CD8-positive, alpha-beta memory T cell (primary cell): ENCODE measurements at regions not wholly inside any gene's neighbourhood (a gene's known extent, or its start where the extent isn't known, plus 50 kb on each side); places are given as distances from the start of the nearest gene placed in this dataset.

Experiments used
- CTCF ChIA-PET: fragments of 350-600 bp; sonication (Branson Sonifier 250); formaldehyde crosslinking; loops from one replicate; lab custom pipeline; 2021; ENCODE audit warnings: antibody characterized with exemption; lab: Charles Lee
- POLR2A ChIA-PET: fragments of 350-600 bp; sonication (Branson Sonifier 250); formaldehyde crosslinking; loops from one replicate; lab custom pipeline; 2021; ENCODE audit warnings: antibody characterized with exemption; lab: Charles Lee
- DNase-seq, 5 donors: peaks; one replicate each; pipeline versions ENCODE4 v3.0.0 to v3.0.0-alpha.2; 2020 to 2022; ENCODE audit warnings: mixed read lengths in 1 of 5
- H3K27ac ChIP-seq: one replicate; pipeline ENCODE4 v1.7.0; 2013; ENCODE audit warnings: low read depth, mild to moderate bottlenecking, low read length, moderate library complexity
- H3K27me3 ChIP-seq: 2 replicates; pipeline ENCODE4 v1.7.0; 2013; ENCODE audit warnings: low read length, mild to moderate bottlenecking; ENCODE audit not compliant: insufficient read depth, poor library complexity, severe bottlenecking
- H3K36me3 ChIP-seq: 2 replicates; pipeline ENCODE4 v1.7.0; 2013; ENCODE audit warnings: mild to moderate bottlenecking, low read length, moderate library complexity; ENCODE audit not compliant: insufficient read depth
- H3K4me1 ChIP-seq: 2 replicates; pipeline ENCODE4 v1.7.0; 2013; ENCODE audit warnings: mild to moderate bottlenecking, low read length, moderate library complexity; ENCODE audit not compliant: insufficient read depth
- H3K4me3 ChIP-seq: 2 replicates; pipeline ENCODE4 v1.7.0; 2013; ENCODE audit warnings: mild to moderate bottlenecking, low read length
- H3K9me3 ChIP-seq: 2 replicates; pipeline ENCODE4 v1.7.0; 2013; ENCODE audit warnings: mild to moderate bottlenecking, low read length
- H3K27ac Mint-ChIP-seq, 8 donors: one replicate each; pipeline ENCODE4 v1.8.0; 2020 to 2021; ENCODE audit warnings: mixed read lengths in 8 of 8, mild to moderate bottlenecking in 6 of 8, inconsistent platforms in 3 of 8, moderate library complexity in 3 of 8
- H3K27me3 Mint-ChIP-seq, 2 donors: one replicate each; pipeline ENCODE4 v1.8.0; 2020 to 2021; ENCODE audit warnings: mixed read lengths in 2 of 2, mild to moderate bottlenecking in 1 of 2, moderate library complexity in 1 of 2
- H3K36me3 Mint-ChIP-seq, 3 donors: one replicate each; pipeline ENCODE4 v1.8.0; 2020 to 2021; ENCODE audit warnings: mixed read lengths in 3 of 3, inconsistent platforms in 1 of 3, mild to moderate bottlenecking in 1 of 3
- H3K4me1 Mint-ChIP-seq, 3 donors: one replicate each; pipeline ENCODE4 v1.8.0; 2020 to 2021; ENCODE audit warnings: mixed read lengths in 3 of 3, inconsistent platforms in 1 of 3, mild to moderate bottlenecking in 1 of 3
- H3K4me3 Mint-ChIP-seq, 7 donors: one replicate each; pipeline ENCODE4 v1.8.0; 2020 to 2021; ENCODE audit warnings: mixed read lengths in 7 of 7, mild to moderate bottlenecking in 6 of 7, moderate library complexity in 4 of 7, inconsistent platforms in 2 of 7
- H3K9me3 Mint-ChIP-seq, 5 donors: one replicate each; pipeline ENCODE4 v1.8.0; 2020 to 2022; ENCODE audit warnings: mixed read lengths in 5 of 5, mild to moderate bottlenecking in 3 of 5, moderate library complexity in 2 of 5, inconsistent platforms in 1 of 5

DNA sequence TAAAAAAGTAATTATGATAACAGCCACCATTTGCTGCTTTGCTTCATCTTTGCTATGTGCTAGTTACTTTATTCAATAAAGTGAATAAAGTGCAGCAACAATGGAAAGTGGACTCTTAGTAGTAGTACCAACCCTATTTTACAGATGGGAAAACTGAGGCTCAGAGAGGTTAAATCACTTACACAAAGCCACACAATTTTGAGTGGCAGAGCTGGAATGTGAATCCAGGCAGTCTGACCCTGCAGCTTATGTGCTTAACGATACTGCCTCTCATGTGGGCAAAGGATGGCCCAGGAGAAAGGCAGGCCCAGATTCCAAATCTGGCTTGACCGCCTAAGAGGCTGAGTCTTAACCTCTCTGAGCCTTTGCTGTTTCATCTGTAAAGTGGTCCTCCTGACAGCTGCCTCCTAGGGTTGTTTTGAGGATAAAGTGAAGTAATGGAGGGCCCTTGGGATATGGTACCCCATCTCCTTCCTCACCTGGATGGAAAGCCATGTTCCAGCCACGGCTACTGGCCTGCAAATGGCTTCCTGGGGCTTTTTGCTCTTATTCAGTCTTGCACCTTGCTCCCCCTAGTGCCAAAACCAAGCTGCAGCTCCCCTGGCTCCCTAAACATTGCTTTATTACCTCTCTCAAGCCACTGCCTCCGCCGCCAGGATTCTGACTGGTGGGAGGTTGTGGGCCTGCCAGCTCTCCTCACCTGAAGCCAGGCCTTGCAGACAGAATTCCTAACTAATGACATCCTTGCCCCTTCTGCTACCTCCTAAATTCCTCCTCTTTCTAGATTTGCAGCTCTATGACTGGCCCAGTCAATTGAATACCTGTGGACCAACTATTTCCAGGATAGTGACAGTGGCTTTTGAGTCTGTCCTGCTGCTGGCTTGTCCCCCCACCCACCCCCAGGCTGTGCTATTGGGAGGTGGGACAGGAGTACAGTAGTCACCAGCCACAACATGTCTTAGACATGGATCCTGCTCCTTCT lies 283.3 kb upstream of the PWP1 start:
- no peak overlapping the region for H3K27ac ChIP-seq
- no peaks in the 10 kb centered on the region for H3K27me3 ChIP-seq
- ChIA-PET CTCF (interaction anchor here (0.8 to 2.6 kb wide), 10 partner anchors 15 to 271 kb away, joined by 3 to 26 read pairs (median 4); a partner anchor contains a TSS), POLR2A (no interaction called here)
- Mint-ChIP-seq H3K4me1 (peaks cover 6 to 19% (median 16%) of the 10 kb centered on the region in 3 donors), H3K27ac (peak overlapping the region in 7 of 8 donors; percentile 2 to 86 (median 61)), H3K4me3 (no peak overlapping the region), H3K36me3 (no peaks in the 10 kb centered on the region), H3K27me3 (peaks cover 0 to 2% of the 10 kb centered on the region in 2 donors), H3K9me3 (no peaks in the 10 kb centered on the region)
- H3K4me3 ChIP-seq = no peak overlapping the region
- H3K36me3 ChIP-seq = no peaks in the 10 kb centered on the region
- no peaks in the 10 kb centered on the region for H3K9me3 ChIP-seq
- peaks cover 7% of the 10 kb centered on the region for H3K4me1 ChIP-seq
- DNase-seq = peak; percentile 17 to 65 (median 37)

DNA sequence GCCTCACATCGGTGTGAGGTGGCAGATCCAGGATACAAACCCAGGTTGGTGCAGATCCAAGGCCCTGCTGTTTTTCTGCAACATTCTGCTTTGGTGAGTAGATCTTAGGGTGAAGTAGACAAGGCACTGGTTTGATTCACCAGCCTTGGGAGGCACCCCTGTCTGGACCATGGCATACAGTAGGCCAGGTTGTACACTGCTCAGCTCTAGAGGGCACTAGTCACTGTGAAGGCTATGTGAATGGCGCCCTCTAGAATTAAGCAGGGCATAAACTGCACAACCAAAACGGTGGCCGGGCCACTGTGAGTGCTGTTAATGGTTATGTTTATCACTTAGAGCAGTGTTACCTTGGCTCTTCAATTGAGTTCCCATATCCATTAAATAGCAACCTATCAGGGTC lies 280.6 kb upstream of the PWP1 start:
- DNase-seq = no peak
- no peaks in the 10 kb centered on the region for H3K9me3 ChIP-seq
- Mint-ChIP-seq H3K27me3 (peaks cover 0 to 2% of the 10 kb centered on the region in 2 donors), H3K27ac (no peak overlapping the region), H3K4me3 (no peak overlapping the region), H3K4me1 (peaks cover 6 to 19% (median 11%) of the 10 kb centered on the region in 3 donors), H3K9me3 (no peaks in the 10 kb centered on the region), H3K36me3 (no peaks in the 10 kb centered on the region)
- H3K36me3 ChIP-seq = no peaks in the 10 kb centered on the region
- ChIA-PET CTCF (interaction anchor here (0.9 to 2.5 kb wide), 3 partner anchors 93 to 273 kb away, joined by 3 to 12 read pairs (median 5); no protein-coding TSS in a partner anchor), POLR2A (no interaction called here)
- no peak overlapping the region for H3K27ac ChIP-seq
- peaks cover 3% of the 10 kb centered on the region for H3K4me1 ChIP-seq
- no peak overlapping the region for H3K4me3 ChIP-seq
- no peaks in the 10 kb centered on the region for H3K27me3 ChIP-seq

DNA sequence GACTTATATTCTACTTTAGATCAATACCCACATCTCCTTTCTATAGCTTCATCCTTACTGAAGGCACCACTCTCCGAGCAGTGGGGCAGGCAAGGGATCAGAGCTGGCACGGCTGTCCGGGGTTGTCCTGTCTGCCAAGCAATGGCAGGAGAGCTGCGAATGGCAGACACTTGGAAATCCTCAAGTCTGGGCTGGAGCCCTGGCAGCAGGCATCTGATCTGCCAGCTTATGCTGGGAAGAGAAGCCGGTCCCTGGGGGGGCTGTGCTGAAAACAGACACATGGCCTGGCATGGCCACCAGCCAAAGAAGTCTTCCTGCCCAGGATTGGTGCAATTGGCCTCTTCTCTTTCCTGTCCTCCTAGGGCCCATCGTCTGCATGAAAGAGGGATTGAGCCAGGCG lies 280.2 kb upstream of the PWP1 start:
- H3K36me3 ChIP-seq = no peaks in the 10 kb centered on the region
- ChIA-PET CTCF (interaction anchor here (0.9 to 2.5 kb wide), 3 partner anchors 93 to 274 kb away, joined by 3 to 12 read pairs (median 5); no protein-coding TSS in a partner anchor), POLR2A (no interaction called here)
- no peak overlapping the region for H3K27ac ChIP-seq
- Mint-ChIP-seq H3K4me1 (peaks cover 6 to 17% (median 11%) of the 10 kb centered on the region in 3 donors), H3K27me3 (peaks cover 0 to 2% of the 10 kb centered on the region in 2 donors), H3K9me3 (no peaks in the 10 kb centered on the region), H3K27ac (no peak overlapping the region), H3K36me3 (no peaks in the 10 kb centered on the region), H3K4me3 (no peak overlapping the region)
- H3K9me3 ChIP-seq = no peaks in the 10 kb centered on the region
- no peaks in the 10 kb centered on the region for H3K27me3 ChIP-seq
- peaks cover 3% of the 10 kb centered on the region for H3K4me1 ChIP-seq
- DNase-seq = no peak
- H3K4me3 ChIP-seq = no peak overlapping the region

DNA sequence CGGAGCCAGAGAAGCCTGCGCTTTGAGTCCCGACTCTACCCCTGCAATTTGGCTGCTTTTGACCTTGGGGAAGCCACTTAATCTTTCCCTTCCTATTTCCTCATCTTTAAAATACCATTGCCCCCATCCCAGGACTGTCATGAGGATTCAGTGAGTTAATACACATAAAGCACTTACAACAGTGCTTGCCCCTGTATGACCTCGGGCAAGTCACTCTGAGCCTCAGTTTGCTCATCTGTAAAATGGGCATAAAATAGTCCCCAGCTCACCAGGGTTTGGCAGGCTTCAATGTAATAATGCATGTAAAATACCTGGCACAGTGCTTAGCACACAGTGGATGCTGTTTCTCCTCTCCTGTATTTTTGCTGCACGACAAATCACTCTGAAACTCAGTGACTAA lies 278.7 kb upstream of the PWP1 start:
- H3K9me3 ChIP-seq = no peaks in the 10 kb centered on the region
- peaks cover 3% of the 10 kb centered on the region for H3K4me1 ChIP-seq
- peaks cover 0 to 2% of the 10 kb centered on the region in 2 donors for H3K27me3 Mint-ChIP-seq
- ChIA-PET POLR2A (no interaction called here), CTCF (interaction anchor here (1.0 kb wide), 1 partner anchor 90 kb away, joined by 3 read pairs; no protein-coding TSS in a partner anchor)
- H3K36me3 Mint-ChIP-seq = no peaks in the 10 kb centered on the region
- H3K4me3 ChIP-seq = no peak overlapping the region
- no peak for DNase-seq
- H3K27ac ChIP-seq = no peak overlapping the region
- no peaks in the 10 kb centered on the region for H3K36me3 ChIP-seq
- no peaks in the 10 kb centered on the region for H3K27me3 ChIP-seq
- H3K4me3 Mint-ChIP-seq = no peak overlapping the region
- H3K27ac Mint-ChIP-seq = no peak overlapping the region
- H3K9me3 Mint-ChIP-seq = no peaks in the 10 kb centered on the region
- peaks cover 5 to 7% (median 6%) of the 10 kb centered on the region in 3 donors for H3K4me1 Mint-ChIP-seq

DNA sequence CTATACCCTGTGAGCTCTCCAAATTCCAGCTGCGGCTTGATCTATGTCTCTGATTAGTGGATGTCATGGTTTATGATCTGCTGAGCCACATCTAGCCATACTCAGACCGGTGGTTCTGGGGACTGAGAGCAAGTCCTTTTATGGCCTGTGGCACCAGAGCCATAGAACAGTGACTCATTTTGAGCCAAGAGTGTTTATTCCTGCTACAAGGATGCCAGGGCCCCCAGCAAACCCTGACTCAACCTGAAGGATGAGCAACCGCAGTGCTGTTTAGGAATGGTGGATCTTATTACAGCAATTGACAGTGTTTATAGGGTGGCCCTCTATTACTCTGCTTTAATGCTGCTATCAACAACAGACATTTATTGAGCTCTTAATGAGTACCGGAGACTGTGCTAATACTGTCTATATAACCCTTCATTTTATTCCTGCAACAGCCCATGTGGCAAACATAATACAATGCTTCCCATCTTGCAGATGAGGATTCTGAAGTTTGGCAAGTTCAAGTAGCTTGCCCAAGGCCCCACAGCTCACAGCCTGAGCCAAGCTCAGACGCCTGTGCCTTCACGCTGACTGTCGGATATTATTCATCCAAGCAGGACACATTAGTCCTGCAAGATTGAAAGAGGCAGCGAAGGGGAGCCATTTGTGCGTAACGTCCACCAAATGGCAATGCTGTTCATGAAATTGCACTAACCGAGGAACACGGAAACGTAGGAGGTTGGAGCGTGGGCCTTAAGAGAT lies 273.6 kb upstream of the PWP1 start:
- Mint-ChIP-seq H3K36me3 (no peaks in the 10 kb centered on the region), H3K27me3 (no peaks in the 10 kb centered on the region), H3K4me1 (no peaks in the 10 kb centered on the region), H3K4me3 (no peak overlapping the region), H3K9me3 (no peaks in the 10 kb centered on the region), H3K27ac (no peak overlapping the region)
- DNase-seq = no peak
- Histone ChIP-seq H3K4me1 (no peaks in the 10 kb centered on the region), H3K9me3 (no peaks in the 10 kb centered on the region), H3K27ac (no peak overlapping the region), H3K36me3 (no peaks in the 10 kb centered on the region), H3K4me3 (no peak overlapping the region), H3K27me3 (no peaks in the 10 kb centered on the region)
- POLR2A ChIA-PET = no interaction called here
- CTCF ChIA-PET = no interaction called here

DNA sequence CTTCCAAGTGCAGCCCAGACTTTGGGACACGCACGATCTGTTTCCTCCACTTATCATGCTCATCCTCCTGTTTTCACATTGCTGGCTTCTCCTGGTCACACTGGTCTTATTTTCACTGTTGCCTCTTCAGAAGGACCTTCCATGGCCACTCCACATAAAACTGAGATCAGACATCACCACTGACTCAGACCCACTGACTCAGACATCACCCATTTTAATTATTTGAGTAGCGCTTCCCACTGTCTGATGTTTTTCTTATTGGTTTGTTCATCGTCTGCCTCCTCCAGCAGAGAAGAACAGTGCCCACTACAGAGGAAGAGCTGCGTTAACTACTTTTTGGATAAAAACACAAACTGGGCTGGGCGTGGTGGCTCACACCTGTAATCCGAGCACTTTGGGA lies 270.5 kb upstream of the PWP1 start:
- Mint-ChIP-seq H3K27ac (no peak overlapping the region), H3K4me1 (no peaks in the 10 kb centered on the region), H3K27me3 (no peaks in the 10 kb centered on the region), H3K36me3 (peaks cover under 1 to 9% (median 3%) of the 10 kb centered on the region in 3 donors), H3K4me3 (no peak overlapping the region), H3K9me3 (no peaks in the 10 kb centered on the region)
- no peaks in the 10 kb centered on the region for H3K4me1 ChIP-seq
- H3K36me3 ChIP-seq = no peaks in the 10 kb centered on the region
- no peaks in the 10 kb centered on the region for H3K27me3 ChIP-seq
- H3K9me3 ChIP-seq = no peaks in the 10 kb centered on the region
- no peak overlapping the region for H3K4me3 ChIP-seq
- ChIA-PET CTCF (no interaction called here), POLR2A (no interaction called here)
- H3K27ac ChIP-seq = no peak overlapping the region
- no peak for DNase-seq

DNA sequence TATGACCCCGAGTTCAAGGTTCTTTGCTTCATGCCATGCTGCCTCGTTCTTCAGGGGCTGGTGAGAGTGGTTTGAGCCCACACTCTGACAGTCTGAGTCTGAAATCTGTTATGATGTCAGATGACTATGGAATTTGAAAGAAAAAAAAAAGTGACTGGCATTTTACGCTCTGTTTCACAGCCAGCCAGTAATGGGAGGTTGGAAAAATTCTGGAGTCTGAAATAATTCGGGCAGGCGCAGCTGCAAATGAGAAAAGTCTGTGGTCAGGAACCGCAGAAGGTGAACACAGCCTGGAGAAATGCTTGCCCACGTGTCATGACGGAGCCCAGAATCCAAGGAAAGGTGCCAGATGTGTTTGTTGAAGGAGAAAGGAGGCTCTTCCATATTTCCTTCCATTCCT lies 269.8 kb upstream of the PWP1 start:
- Mint-ChIP-seq H3K9me3 (peaks cover 0 to 2% (median 0%) of the 10 kb centered on the region in 5 donors), H3K27me3 (no peaks in the 10 kb centered on the region)
- CTCF ChIA-PET = no interaction called here

More for the DNA sequence above, 269.8 kb upstream of the PWP1 start:
- Mint-ChIP-seq H3K4me3 (no peak overlapping the region), H3K4me1 (no peaks in the 10 kb centered on the region), H3K36me3 (peaks cover 3 to 12% (median 3%) of the 10 kb centered on the region in 3 donors), H3K27ac (peak overlapping the region in 1 of 8 donors; percentile 43)
- DNase-seq = no peak
- Histone ChIP-seq H3K4me1 (no peaks in the 10 kb centered on the region), H3K4me3 (no peak overlapping the region), H3K27me3 (no peaks in the 10 kb centered on the region), H3K9me3 (no peaks in the 10 kb centered on the region), H3K27ac (no peak overlapping the region), H3K36me3 (no peaks in the 10 kb centered on the region)
- POLR2A ChIA-PET = no interaction called here
